Lower lobe of right lung (tissue), 2 donors: ENCODE measurements at regions not wholly inside any gene's neighbourhood (a gene's known extent, or its start where the extent isn't known, plus 50 kb on each side); places are given as distances from the start of the nearest gene placed in this dataset.
A peak's percentile ranks its signal among the peaks of the same experiment; 100 is the strongest.

Experiments used
- ATAC-seq, 2 donors: fragments of 200-7000 bp; cut with Tn5 transposase; one replicate each; pipeline ENCODE4 v1.9.1; 2020 to 2022; ENCODE audit warnings: mild to moderate bottlenecking in 2 of 2, moderate library complexity in 2 of 2
- DNase-seq: peaks from one replicate; pipeline ENCODE4 v3.0.0-alpha.2; 2020
- H3K27ac ChIP-seq: fragments of 200-600 bp; one replicate; pipeline ENCODE4 v1.8.0; 2022
- H3K27me3 ChIP-seq: fragments of 200-600 bp; one replicate; pipeline ENCODE4 v1.8.0; 2022; ENCODE audit warnings: low read depth
- H3K36me3 ChIP-seq: fragments of 200-600 bp; one replicate; pipeline ENCODE4 v1.8.0; 2022; ENCODE audit warnings: mild to moderate bottlenecking
- H3K4me1 ChIP-seq: fragments of 200-600 bp; one replicate; pipeline ENCODE4 v1.8.0; 2022
- H3K4me3 ChIP-seq: fragments of 200-600 bp; one replicate; pipeline ENCODE4 v1.8.0; 2022; ENCODE audit warnings: mild to moderate bottlenecking
- H3K9me3 ChIP-seq: fragments of 200-600 bp; one replicate; pipeline ENCODE4 v1.8.0; 2022
- CTCF ChIP-seq: fragments of 200-600 bp; IDR thresholded peaks from one replicate; pipeline ENCODE4 v1.8.0; 2022; ENCODE audit warnings: antibody characterized with exemption, mild to moderate bottlenecking
- intact Hi-C: fragments of 100-400 bp; cut with DNase I; formaldehyde crosslinking; loops from one replicate; pipeline ENCODE4 v1.11.0; 2022
- donor health status: DM: no; HTN: yes; CAD: no; lungs with severe emphysema.

DNA sequence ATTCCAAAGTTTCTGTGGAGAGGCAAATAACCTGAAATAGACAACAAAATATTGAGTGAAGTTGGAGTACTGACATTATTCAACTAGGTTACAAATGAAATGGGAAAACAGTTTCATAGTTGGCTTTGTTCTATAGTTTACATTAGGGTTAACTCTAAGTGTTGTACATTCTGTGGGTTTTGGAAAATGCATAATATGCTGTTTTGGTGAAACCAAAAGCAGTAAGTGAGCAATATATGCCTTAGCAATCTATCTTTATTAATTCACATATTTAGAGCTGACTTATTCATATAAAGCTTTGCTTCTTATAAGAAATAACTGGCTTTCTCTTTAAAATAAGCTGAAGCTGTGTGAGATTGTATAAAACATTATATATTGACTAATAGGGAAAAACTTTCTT lies 157.5 kb upstream of the AHI1 start:
- no peaks in the 10 kb centered on the region for H3K27me3 ChIP-seq

DNA sequence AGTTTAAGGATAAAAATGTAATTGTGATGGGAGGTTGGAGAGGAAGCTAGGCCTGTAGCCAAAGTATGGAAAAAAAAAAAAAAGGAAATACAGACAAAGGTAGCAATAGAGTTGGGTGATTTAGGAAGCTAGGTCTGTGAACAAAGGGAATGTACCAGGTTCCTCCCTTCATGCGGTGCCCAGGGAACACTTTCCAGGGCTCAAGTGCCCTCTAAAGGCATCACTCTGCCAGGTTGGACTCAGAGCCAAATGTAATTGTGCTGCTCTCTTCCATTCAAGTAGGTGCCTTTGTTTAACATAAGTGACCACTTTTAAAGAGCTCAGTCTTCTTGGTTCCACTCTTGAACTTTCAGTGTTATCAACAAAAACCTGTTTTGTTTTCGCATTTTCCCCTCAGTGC lies 159.7 kb upstream of the AHI1 start:
- Histone ChIP-seq H3K9me3 (no peaks in the 10 kb centered on the region), H3K27me3 (no peaks in the 10 kb centered on the region), H3K4me3 (no peak overlapping the region), H3K36me3 (no peaks in the 10 kb centered on the region), H3K4me1 (no peaks in the 10 kb centered on the region), H3K27ac (no peak overlapping the region)
- DNase-seq, result peak; percentile 47
- intact Hi-C loops, result no loop called here
- no peak for TF ChIP-seq CTCF
- ATAC-seq, result peak; percentile 90 to 96

More for the DNA sequence above, 157.5 kb upstream of the AHI1 start:
- intact Hi-C loops, result no loop called here
- no peak overlapping the region for H3K4me3 ChIP-seq
- H3K36me3 ChIP-seq, result no peaks in the 10 kb centered on the region
- H3K9me3 ChIP-seq, result no peaks in the 10 kb centered on the region
- DNase-seq (no peak), ATAC-seq (no peak)
- no peak for TF ChIP-seq CTCF
- H3K4me1 ChIP-seq, result no peaks in the 10 kb centered on the region
- no peak overlapping the region for H3K27ac ChIP-seq

- TF ChIP-seq CTCF, result no peak
- H3K4me1 ChIP-seq, result no peaks in the 10 kb centered on the region
- no peaks in the 10 kb centered on the region for H3K27me3 ChIP-seq
- ATAC-seq (no peak), DNase-seq (no peak)
- intact Hi-C loops, result no loop called here
- H3K27ac ChIP-seq, result no peak overlapping the region
- H3K4me3 ChIP-seq, result no peak overlapping the region
- H3K36me3 ChIP-seq, result no peaks in the 10 kb centered on the region
- H3K9me3 ChIP-seq, result no peaks in the 10 kb centered on the region
These were observed 160.9 kb upstream of the AHI1 start for GRCh38 chr6:135658481-135658880.

- H3K4me3 ChIP-seq, result no peak overlapping the region
- ATAC-seq, result no peak
- no peak overlapping the region for H3K27ac ChIP-seq
- intact Hi-C loops, result no loop called here
- DNase-seq, result no peak
- H3K36me3 ChIP-seq, result no peaks in the 10 kb centered on the region
- no peaks in the 10 kb centered on the region for H3K27me3 ChIP-seq
- H3K4me1 ChIP-seq, result no peaks in the 10 kb centered on the region
- H3K9me3 ChIP-seq, result no peaks in the 10 kb centered on the region
- TF ChIP-seq CTCF, result no peak
These were observed 161.4 kb upstream of the AHI1 start for GRCh38 chr6:135658916-135659315.

DNA sequence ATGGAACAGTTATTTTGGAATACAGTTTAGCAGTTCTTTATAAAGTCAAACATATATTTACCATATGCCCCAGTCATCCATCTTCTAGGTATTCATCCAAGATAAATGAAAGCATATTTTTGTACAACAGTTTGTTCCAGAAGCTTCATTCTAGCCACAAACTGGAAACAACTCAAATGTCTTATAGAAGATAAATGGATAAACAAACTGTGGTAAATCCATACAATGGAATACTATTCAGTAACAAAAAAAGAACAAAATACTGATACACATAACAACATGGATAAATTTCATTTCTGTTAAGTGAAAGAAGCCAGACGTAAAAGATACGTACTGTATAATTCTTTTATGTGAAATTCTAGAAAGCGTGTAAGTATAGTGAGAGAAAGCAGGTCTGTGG lies 167.0 kb upstream of the AHI1 start:
- TF ChIP-seq CTCF, result no peak
- ATAC-seq, result no peak
- H3K36me3 ChIP-seq, result no peaks in the 10 kb centered on the region

GRCh38 chr6:135665935-135666334 lies 168.4 kb upstream of the AHI1 start:
- Histone ChIP-seq H3K27me3 (no peaks in the 10 kb centered on the region), H3K36me3 (no peaks in the 10 kb centered on the region), H3K27ac (no peak overlapping the region), H3K4me1 (no peaks in the 10 kb centered on the region), H3K4me3 (no peak overlapping the region), H3K9me3 (no peaks in the 10 kb centered on the region)
- TF ChIP-seq CTCF, result no peak
- intact Hi-C loops, result no loop called here
- ATAC-seq (no peak), DNase-seq (no peak)

More for the DNA sequence above, 167.0 kb upstream of the AHI1 start:
- Histone ChIP-seq H3K4me3 (no peak overlapping the region), H3K27me3 (no peaks in the 10 kb centered on the region), H3K27ac (no peak overlapping the region), H3K4me1 (no peaks in the 10 kb centered on the region), H3K9me3 (no peaks in the 10 kb centered on the region)
- no peak for DNase-seq
- intact Hi-C loops, result no loop called here
